Astrocyte (in vitro differentiated cells and primary cell): ENCODE measurements at regions not wholly inside any gene's neighbourhood (a gene's known extent, or its start where the extent isn't known, plus 50 kb on each side); places are given as distances from the start of the nearest gene placed in this dataset.

Experiments
- CTCF ChIP-seq: IDR thresholded peaks from 2 replicates; pipeline ENCODE4 v1.5.1; 2011; ENCODE audit warnings: low read depth, mild to moderate bottlenecking, inconsistent platforms, low read length, moderate library complexity; ENCODE audit not compliant: insufficient read depth
- EZH2 ChIP-seq: IDR thresholded peaks from 2 replicates; pipeline ENCODE4 v1.6.1; 2012; ENCODE audit warnings: mild to moderate bottlenecking, low read length, inconsistent platforms; ENCODE audit not compliant: insufficient read depth

GRCh38 chr12:88753707-88754106 is 173.4 kb upstream of the KITLG start:
- TF ChIP-seq CTCF (no peak), EZH2 (no peak)
